Osteoblast (primary cell): ENCODE measurements at regions not wholly inside any gene's neighbourhood (a gene's known extent, or its start where the extent isn't known, plus 50 kb on each side); places are given as distances from the start of the nearest gene placed in this dataset.

Source experiments
- DNase-seq: peaks from one replicate; pipeline ENCODE4 v3.0.0; 2011; ENCODE audit warnings: low spot score, mixed read lengths; ENCODE audit not compliant: insufficient read length; ENCODE audit errors: missing footprints
- H2AFZ ChIP-seq: 2 replicates; pipeline ENCODE4 v1.6.0; 2011; ENCODE audit warnings: mild to moderate bottlenecking, low read length
- H3K27ac ChIP-seq: 2 replicates; pipeline ENCODE4 v1.5.1; 2011; ENCODE audit warnings: mild to moderate bottlenecking, low read depth, low read length, moderate library complexity
- H3K27me3 ChIP-seq: 2 replicates; pipeline ENCODE4 v1.6.0; 2012; ENCODE audit warnings: mild to moderate bottlenecking, control low read depth, inconsistent platforms, low read length, moderate library complexity; ENCODE audit not compliant: insufficient read depth
- H3K36me3 ChIP-seq: 2 replicates; pipeline ENCODE4 v1.5.1; 2011; ENCODE audit warnings: mild to moderate bottlenecking, low read length, control low read depth, moderate library complexity; ENCODE audit not compliant: insufficient read depth
- H3K4me1 ChIP-seq: 2 replicates; pipeline ENCODE4 v1.5.1; 2011; ENCODE audit warnings: mild to moderate bottlenecking, low read length, control low read depth, moderate library complexity; ENCODE audit not compliant: insufficient read depth
- H3K4me2 ChIP-seq: 2 replicates; pipeline ENCODE4 v1.6.0; 2011; ENCODE audit warnings: mild to moderate bottlenecking, low read length; ENCODE audit not compliant: insufficient read depth
- H3K4me3 ChIP-seq: fragments of 200-600 bp; sonication (generic); 3 replicates; pipeline ENCODE4 v1.5.1; 2012; ENCODE audit warnings: mild to moderate bottlenecking, low read length, inconsistent platforms; ENCODE audit not compliant: insufficient read depth
- H3K79me2 ChIP-seq: 2 replicates; pipeline ENCODE4 v1.6.0; 2012; ENCODE audit warnings: mild to moderate bottlenecking, low read length, control low read depth, inconsistent platforms; ENCODE audit not compliant: insufficient read depth
- H3K9me3 ChIP-seq: 2 replicates; pipeline ENCODE4 v1.5.1; 2011; ENCODE audit warnings: low read depth, low read length, control low read depth
- H4K20me1 ChIP-seq: 2 replicates; pipeline ENCODE4 v1.6.0; 2012; ENCODE audit warnings: mild to moderate bottlenecking, low read length, control low read depth; ENCODE audit not compliant: insufficient read depth
- CTCF ChIP-seq: IDR thresholded peaks from 2 replicates; pipeline ENCODE4 v1.5.1; 2011; ENCODE audit warnings: mild to moderate bottlenecking, low read depth, low read length, moderate library complexity; ENCODE audit errors: extremely low read depth

DNA sequence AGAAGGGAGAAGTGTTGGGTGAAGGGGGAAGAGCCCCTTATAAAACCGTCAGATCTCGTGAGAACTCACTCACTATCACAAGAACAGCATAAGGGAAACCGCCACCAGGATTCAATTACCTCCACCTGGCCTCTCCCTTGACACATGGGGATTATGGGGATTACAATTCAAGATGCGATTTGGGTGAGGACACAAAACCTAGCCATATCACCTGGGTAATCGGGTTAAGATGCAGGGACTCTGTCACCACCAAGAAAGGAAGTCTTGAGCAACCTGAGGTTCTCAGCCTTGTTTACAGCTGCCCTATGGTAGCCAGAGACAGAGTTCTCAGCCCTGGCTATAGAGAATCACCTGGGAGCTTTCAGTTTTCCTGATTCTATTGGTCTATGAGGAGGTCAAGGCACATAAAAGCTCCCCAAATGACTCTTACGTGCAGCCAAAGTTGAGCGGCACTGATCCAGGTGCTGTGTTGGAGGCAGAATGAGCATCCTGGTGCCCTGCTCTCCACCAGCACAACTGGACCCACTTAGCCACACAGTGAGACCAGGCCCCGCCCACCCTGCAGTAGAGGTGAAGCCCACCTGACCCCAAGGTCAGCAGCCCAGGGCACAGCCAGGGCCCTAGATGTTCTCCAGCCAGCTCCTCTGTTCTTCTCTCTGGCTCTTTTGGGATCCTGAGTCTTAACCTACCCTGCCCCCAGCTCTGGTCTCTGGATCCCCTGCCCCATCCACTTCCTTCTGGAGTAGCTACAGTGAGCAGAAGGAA lies 138.5 kb upstream of the CDH5 start:
- H3K4me2 ChIP-seq: no peak overlapping the region
- H2AFZ ChIP-seq: no peak overlapping the region
- no peaks in the 10 kb centered on the region for H3K79me2 ChIP-seq
- DNase-seq: no peak
- peaks cover 8% of the 10 kb centered on the region for H3K27me3 ChIP-seq
- no peak for TF ChIP-seq CTCF
- no peak overlapping the region for H3K27ac ChIP-seq
- H3K36me3 ChIP-seq: no peaks in the 10 kb centered on the region
- H3K4me1 ChIP-seq: peaks cover 9% of the 10 kb centered on the region
- H4K20me1 ChIP-seq: no peaks in the 10 kb centered on the region
- no peak overlapping the region for H3K4me3 ChIP-seq
- H3K9me3 ChIP-seq: no peaks in the 10 kb centered on the region

DNA sequence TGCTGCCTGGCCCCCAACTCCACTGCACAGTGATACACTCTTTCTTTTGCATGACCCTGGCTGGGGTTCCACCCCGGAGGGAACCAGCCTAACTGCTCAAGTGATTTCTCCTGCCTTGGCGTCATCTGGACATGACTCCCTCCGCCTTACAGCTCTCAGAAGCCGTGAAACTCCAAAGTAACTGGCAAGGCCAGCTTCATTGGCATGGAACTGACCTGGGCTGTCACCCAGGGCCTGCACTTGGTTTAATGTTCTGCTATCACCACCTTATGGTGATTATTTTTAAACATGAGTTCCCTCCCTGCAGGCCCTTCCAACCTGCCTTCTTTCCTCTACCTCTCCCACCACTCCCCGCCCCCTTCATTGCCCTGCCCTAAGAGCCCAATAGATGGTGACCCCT lies 139.7 kb upstream of the CDH5 start:
- no peak for DNase-seq
- no peak overlapping the region for H2AFZ ChIP-seq
- H3K36me3 ChIP-seq: no peaks in the 10 kb centered on the region
- H3K27me3 ChIP-seq: peaks cover 8% of the 10 kb centered on the region
- no peak for TF ChIP-seq CTCF
- no peaks in the 10 kb centered on the region for H3K9me3 ChIP-seq
- peaks cover 12% of the 10 kb centered on the region for H3K4me1 ChIP-seq
- no peak overlapping the region for H3K4me3 ChIP-seq
- no peak overlapping the region for H3K27ac ChIP-seq
- H3K79me2 ChIP-seq: no peaks in the 10 kb centered on the region
- H3K4me2 ChIP-seq: no peak overlapping the region
- H4K20me1 ChIP-seq: no peaks in the 10 kb centered on the region

GRCh38 chr16:66225696-66226095 lies 140.8 kb upstream of the CDH5 start:
- Histone ChIP-seq H3K27ac (no peak overlapping the region), H3K4me1 (peaks cover 12% of the 10 kb centered on the region), H3K36me3 (no peaks in the 10 kb centered on the region), H4K20me1 (no peaks in the 10 kb centered on the region), H3K9me3 (no peaks in the 10 kb centered on the region), H3K27me3 (peaks cover 4% of the 10 kb centered on the region), H3K4me3 (no peak overlapping the region), H2AFZ (no peak overlapping the region), H3K4me2 (no peak overlapping the region), H3K79me2 (no peaks in the 10 kb centered on the region)
- TF ChIP-seq CTCF: no peak
- DNase-seq: no peak

DNA sequence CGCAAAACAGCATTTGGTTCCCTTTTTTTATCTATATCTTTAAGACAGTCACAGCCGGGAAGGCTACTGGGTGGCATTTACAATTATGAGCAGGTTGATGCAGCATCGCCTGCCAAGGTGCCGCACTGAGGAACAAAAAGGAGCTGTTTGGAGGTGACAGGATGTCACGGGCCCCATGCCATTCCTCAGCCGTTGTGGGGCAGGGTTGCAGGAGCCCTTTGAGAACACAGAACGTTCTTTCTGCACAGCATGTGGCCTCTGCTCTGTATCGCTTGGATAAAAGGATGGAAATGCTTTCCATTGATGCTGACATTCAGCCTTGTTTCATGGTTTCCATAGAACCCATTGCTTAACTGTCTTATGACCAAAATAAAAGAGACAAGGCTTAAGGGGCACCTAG lies 141.9 kb upstream of the CDH5 start:
- Histone ChIP-seq H3K36me3 (no peaks in the 10 kb centered on the region), H3K4me2 (no peak overlapping the region), H4K20me1 (no peaks in the 10 kb centered on the region), H2AFZ (no peak overlapping the region), H3K79me2 (no peaks in the 10 kb centered on the region), H3K9me3 (no peaks in the 10 kb centered on the region), H3K4me1 (peaks cover 12% of the 10 kb centered on the region), H3K4me3 (no peak overlapping the region), H3K27me3 (no peaks in the 10 kb centered on the region), H3K27ac (no peak overlapping the region)
- DNase-seq: no peak
- no peak for TF ChIP-seq CTCF
